WTC11 (cell line): ENCODE measurements at regions not wholly inside any gene's neighbourhood (a gene's known extent, or its start where the extent isn't known, plus 50 kb on each side); places are given as distances from the start of the nearest gene placed in this dataset.

ENCODE experiments used
- CTCF ChIP-seq: fragments of 200-600 bp; IDR thresholded peaks from 2 replicates; pipeline ENCODE4 v1.8.0; 2022; ENCODE audit warnings: antibody characterized with exemption
- NFYB ChIP-seq: sonication (generic); formaldehyde crosslinking; conservative IDR thresholded peaks from 2 replicates; pipeline ENCODE4 v1.8.0; 2022; ENCODE audit warnings: low read depth, missing genetic modification reagents
- USF2 ChIP-seq: sonication (generic); formaldehyde crosslinking; IDR thresholded peaks from 2 replicates; pipeline ENCODE4 v1.8.1; 2023; ENCODE audit warnings: mild to moderate bottlenecking, missing genetic modification reagents, moderate library complexity

GRCh38 chr2:71830497-71831192 lies 317.0 kb downstream of the CYP26B1 start:
- TF ChIP-seq NFYB (CRISPR knock-in tag) (no peak), USF2 (no peak), CTCF (no peak)
